T-helper 17 cell (primary cell): ENCODE measurements at regions not wholly inside any gene's neighbourhood (a gene's known extent, or its start where the extent isn't known, plus 50 kb on each side); places are given as distances from the start of the nearest gene placed in this dataset.

ENCODE experiments used
- ATAC-seq: fragments of 150-1000 bp; cut with Tn5 transposase; 2 replicates; pipeline ENCODE4 v1.10.0; 2021; ENCODE audit warnings: mild to moderate bottlenecking, moderate library complexity
- DNase-seq, 3 donors: peaks; one replicate each; pipeline versions ENCODE4 v3.0.0 to v3.0.0-alpha.2; 2020 to 2021
- H3K9me3 ChIP-seq: one replicate; pipeline ENCODE4 v1.7.0; 2013; ENCODE audit warnings: low read length, mild to moderate bottlenecking; ENCODE audit not compliant: control insufficient read depth, poor library complexity, severe bottlenecking
- H3K27ac Mint-ChIP-seq: one replicate; pipeline ENCODE4 v1.8.0; 2022; ENCODE audit warnings: mild to moderate bottlenecking, moderate library complexity, mixed read lengths
- H3K27me3 Mint-ChIP-seq: one replicate; pipeline ENCODE4 v1.8.0; 2022; ENCODE audit warnings: mixed read lengths
- H3K36me3 Mint-ChIP-seq: one replicate; pipeline ENCODE4 v1.8.0; 2022; ENCODE audit warnings: low read depth, mixed read lengths
- H3K4me1 Mint-ChIP-seq: one replicate; pipeline ENCODE4 v1.8.0; 2022; ENCODE audit warnings: mild to moderate bottlenecking, mixed read lengths
- H3K4me3 Mint-ChIP-seq: one replicate; pipeline ENCODE4 v1.8.0; 2022; ENCODE audit warnings: mild to moderate bottlenecking, moderate library complexity, mixed read lengths

- no peak for ATAC-seq
- Mint-ChIP-seq H3K4me3 (no peak overlapping the region), H3K36me3 (peaks cover under 1% of the 10 kb centered on the region), H3K27ac (no peak overlapping the region), H3K4me1 (peaks cover 2% of the 10 kb centered on the region), H3K27me3 (peaks cover 20% of the 10 kb centered on the region)
- no peaks in the 10 kb centered on the region for H3K9me3 ChIP-seq
- no peak for DNase-seq
These were observed 97.2 kb upstream of the ZNF678 start for GRCh38 chr1:227466039-227466645.

- Mint-ChIP-seq H3K36me3 (peaks cover 3% of the 10 kb centered on the region), H3K4me1 (peaks cover 5% of the 10 kb centered on the region), H3K4me3 (no peak overlapping the region), H3K27ac (no peak overlapping the region), H3K27me3 (peaks cover 22% of the 10 kb centered on the region)
- ATAC-seq (no peak), DNase-seq (no peak)
- no peaks in the 10 kb centered on the region for H3K9me3 ChIP-seq
These were observed 98.1 kb upstream of the ZNF678 start for GRCh38 chr1:227465256-227465655.

GRCh38 chr1:227459977-227460376 is 103.4 kb upstream of the ZNF678 start:
- no peak overlapping the region for H3K27ac Mint-ChIP-seq
- peaks cover 49% of the 10 kb centered on the region for H3K27me3 Mint-ChIP-seq
- ATAC-seq (no peak), DNase-seq (no peak)
- no peak overlapping the region for H3K4me3 Mint-ChIP-seq
- H3K4me1 Mint-ChIP-seq: peaks cover 5% of the 10 kb centered on the region
- H3K9me3 ChIP-seq: no peaks in the 10 kb centered on the region
- H3K36me3 Mint-ChIP-seq: peaks cover 5% of the 10 kb centered on the region

- Mint-ChIP-seq H3K4me3 (no peak overlapping the region), H3K27me3 (peaks cover 55% of the 10 kb centered on the region), H3K36me3 (peaks cover 8% of the 10 kb centered on the region), H3K4me1 (peaks cover 7% of the 10 kb centered on the region), H3K27ac (no peak overlapping the region)
- DNase-seq (no peak), ATAC-seq (no peak)
- no peaks in the 10 kb centered on the region for H3K9me3 ChIP-seq
These were observed 104.0 kb upstream of the ZNF678 start for GRCh38 chr1:227459326-227459841.

GRCh38 chr1:227454686-227455085 is 108.7 kb upstream of the ZNF678 start:
- H3K9me3 ChIP-seq: no peaks in the 10 kb centered on the region
- Mint-ChIP-seq H3K36me3 (peaks cover 8% of the 10 kb centered on the region), H3K27ac (no peak overlapping the region), H3K27me3 (peaks cover 62% of the 10 kb centered on the region), H3K4me1 (peaks cover 5% of the 10 kb centered on the region), H3K4me3 (no peak overlapping the region)
- no peak for ATAC-seq
- no peak for DNase-seq

- H3K9me3 ChIP-seq: no peaks in the 10 kb centered on the region
- ATAC-seq: no peak
- Mint-ChIP-seq H3K4me1 (peaks cover 5% of the 10 kb centered on the region), H3K27me3 (peaks cover 64% of the 10 kb centered on the region), H3K4me3 (no peak overlapping the region), H3K27ac (no peak overlapping the region), H3K36me3 (peaks cover 8% of the 10 kb centered on the region)
- no peak for DNase-seq
These were observed 109.6 kb upstream of the ZNF678 start for GRCh38 chr1:227453631-227454355.

- peaks cover 11% of the 10 kb centered on the region for H3K36me3 Mint-ChIP-seq
- DNase-seq (no peak), ATAC-seq (no peak)
- H3K27ac Mint-ChIP-seq: no peak overlapping the region
- H3K27me3 Mint-ChIP-seq: peaks cover 70% of the 10 kb centered on the region
- H3K4me3 Mint-ChIP-seq: no peak overlapping the region
- peaks cover 5% of the 10 kb centered on the region for H3K4me1 Mint-ChIP-seq
- H3K9me3 ChIP-seq: no peaks in the 10 kb centered on the region
These were observed 111.4 kb upstream of the ZNF678 start for GRCh38 chr1:227451954-227452353.

- Mint-ChIP-seq H3K27me3 (peaks cover 70% of the 10 kb centered on the region), H3K4me3 (no peak overlapping the region), H3K4me1 (peaks cover 5% of the 10 kb centered on the region), H3K27ac (no peak overlapping the region), H3K36me3 (peaks cover 9% of the 10 kb centered on the region)
- H3K9me3 ChIP-seq: no peaks in the 10 kb centered on the region
- DNase-seq: no peak
- no peak for ATAC-seq
These were observed 112.3 kb upstream of the ZNF678 start for GRCh38 chr1:227451057-227451456.

- H3K4me1 Mint-ChIP-seq: peaks cover 5% of the 10 kb centered on the region
- H3K36me3 Mint-ChIP-seq: peaks cover 9% of the 10 kb centered on the region
- no peak overlapping the region for H3K27ac Mint-ChIP-seq
- no peaks in the 10 kb centered on the region for H3K9me3 ChIP-seq
- DNase-seq: no peak
- ATAC-seq: no peak
- H3K4me3 Mint-ChIP-seq: no peak overlapping the region
- peaks cover 69% of the 10 kb centered on the region for H3K27me3 Mint-ChIP-seq
These were observed 112.9 kb upstream of the ZNF678 start for GRCh38 chr1:227450489-227450888.

GRCh38 chr1:227449741-227450441 is 113.5 kb upstream of the ZNF678 start:
- Mint-ChIP-seq H3K36me3 (peaks cover 9% of the 10 kb centered on the region), H3K27ac (no peak overlapping the region), H3K27me3 (peaks cover 64% of the 10 kb centered on the region), H3K4me1 (peaks cover 5% of the 10 kb centered on the region), H3K4me3 (no peak overlapping the region)
- DNase-seq: no peak
- no peaks in the 10 kb centered on the region for H3K9me3 ChIP-seq
- no peak for ATAC-seq

- no peak for ATAC-seq
- H3K27ac Mint-ChIP-seq: no peak overlapping the region
- DNase-seq: no peak
- H3K9me3 ChIP-seq: no peaks in the 10 kb centered on the region
- H3K27me3 Mint-ChIP-seq: peaks cover 60% of the 10 kb centered on the region
- peaks cover 3% of the 10 kb centered on the region for H3K36me3 Mint-ChIP-seq
- no peak overlapping the region for H3K4me3 Mint-ChIP-seq
- H3K4me1 Mint-ChIP-seq: peaks cover 2% of the 10 kb centered on the region
These were observed 114.3 kb upstream of the ZNF678 start for GRCh38 chr1:227449051-227449450.

GRCh38 chr1:227447531-227447990 is 115.8 kb upstream of the ZNF678 start:
- DNase-seq: no peak
- peaks cover 64% of the 10 kb centered on the region for H3K27me3 Mint-ChIP-seq
- no peak for ATAC-seq

GRCh38 chr1:227445746-227446145 is 117.6 kb upstream of the ZNF678 start:
- DNase-seq (no peak), ATAC-seq (no peak)
- H3K4me3 Mint-ChIP-seq: no peak overlapping the region
- H3K4me1 Mint-ChIP-seq: peaks cover 2% of the 10 kb centered on the region
- H3K36me3 Mint-ChIP-seq: peaks cover 3% of the 10 kb centered on the region
- no peak overlapping the region for H3K27ac Mint-ChIP-seq
- peaks cover 59% of the 10 kb centered on the region for H3K27me3 Mint-ChIP-seq
- H3K9me3 ChIP-seq: no peaks in the 10 kb centered on the region

More at GRCh38 chr1:227447531-227447990, 115.8 kb upstream of the ZNF678 start:
- Mint-ChIP-seq H3K36me3 (peaks cover 3% of the 10 kb centered on the region), H3K4me3 (no peak overlapping the region), H3K27ac (no peak overlapping the region), H3K4me1 (peaks cover 2% of the 10 kb centered on the region)
- H3K9me3 ChIP-seq: no peaks in the 10 kb centered on the region
